GM21825 (cell line): ENCODE measurements at regions not wholly inside any gene's neighbourhood (a gene's known extent, or its start where the extent isn't known, plus 50 kb on each side); places are given as distances from the start of the nearest gene placed in this dataset.

Source experiments
- ATAC-seq: cut with Tn5 transposase; IDR thresholded peaks from one replicate; pipeline ENCODE4 v1.9.1; 2021; ENCODE audit warnings: mild to moderate bottlenecking, moderate library complexity; ENCODE audit not compliant: unreplicated experiment

- peak; percentile 95 for ATAC-seq
Observed at GRCh38 chr3:18295171-18295920, 129.8 kb downstream of the SATB1 start.

GRCh38 chr3:18290157-18290556 lies 135.0 kb downstream of the SATB1 start:
- ATAC-seq, result no peak

GRCh38 chr3:18288243-18288642 lies 136.9 kb downstream of the SATB1 start:
- ATAC-seq, result no peak

- no peak for ATAC-seq
Observed at GRCh38 chr3:18284716-18285115, 140.4 kb downstream of the SATB1 start.

- ATAC-seq, result no peak
Observed at GRCh38 chr3:18283680-18284079, 141.5 kb downstream of the SATB1 start.

GRCh38 chr3:18282507-18282906 lies 142.6 kb downstream of the SATB1 start:
- ATAC-seq, result no peak

GRCh38 chr3:18279226-18279737 lies 145.9 kb downstream of the SATB1 start:
- no peak for ATAC-seq

- ATAC-seq, result no peak
Observed at GRCh38 chr3:18264853-18265252, 160.3 kb downstream of the SATB1 start.

GRCh38 chr3:18264361-18264760 lies 160.8 kb downstream of the SATB1 start:
- ATAC-seq, result no peak

GRCh38 chr3:18258492-18258891 lies 166.6 kb downstream of the SATB1 start:
- no peak for ATAC-seq

- ATAC-seq, result no peak
Observed at GRCh38 chr3:18252578-18252977, 172.6 kb downstream of the SATB1 start.

- no peak for ATAC-seq
Observed at GRCh38 chr3:18250991-18251390, 174.1 kb downstream of the SATB1 start.

- no peak for ATAC-seq
Observed at GRCh38 chr3:18249126-18249525, 176.0 kb downstream of the SATB1 start.

- ATAC-seq, result no peak
Observed at GRCh38 chr3:18247776-18248310, 177.3 kb downstream of the SATB1 start.

GRCh38 chr3:18247139-18247695 lies 177.9 kb downstream of the SATB1 start:
- no peak for ATAC-seq

GRCh38 chr3:18246336-18247060 lies 178.6 kb downstream of the SATB1 start:
- no peak for ATAC-seq

GRCh38 chr3:18245721-18246120 lies 179.4 kb downstream of the SATB1 start:
- no peak for ATAC-seq

- no peak for ATAC-seq
Observed at GRCh38 chr3:18241837-18242236, 183.3 kb downstream of the SATB1 start.

GRCh38 chr3:18239674-18240073 lies 185.5 kb downstream of the SATB1 start:
- no peak for ATAC-seq

GRCh38 chr3:18238746-18239331 lies 186.3 kb downstream of the SATB1 start:
- ATAC-seq, result no peak

- no peak for ATAC-seq
Observed at GRCh38 chr3:18238332-18238731, 186.8 kb downstream of the SATB1 start.
